WTC11 (cell line): ENCODE measurements at regions not wholly inside any gene's neighbourhood (a gene's known extent, or its start where the extent isn't known, plus 50 kb on each side); places are given as distances from the start of the nearest gene placed in this dataset.

ENCODE experiments used
- ATAC-seq: fragments of 200-7000 bp; cut with Tn5 transposase; 2 replicates; pipeline ENCODE4 v1.10.0; 2021; ENCODE audit warnings: mild to moderate bottlenecking, moderate library complexity
- CTCF ChIA-PET: fragments of 300-600 bp; sonication (Branson Sonifier 250); formaldehyde crosslinking; loops from one replicate; lab custom pipeline; 2021; ENCODE audit warnings: antibody characterized with exemption; lab: Charles Lee
- POLR2A ChIA-PET: fragments of 350-600 bp; sonication (Branson Sonifier 250); formaldehyde crosslinking; loops from one replicate; lab custom pipeline; 2021; ENCODE audit warnings: antibody characterized with exemption; lab: Charles Lee
- DNase-seq: peaks from one replicate; pipeline ENCODE4 v3.0.0; 2021; ENCODE audit warnings: low spot score
- H3K27ac Mint-ChIP-seq: 2 replicates; pipeline ENCODE4 v1.8.0; 2021; ENCODE audit warnings: mixed read lengths
- H3K27me3 Mint-ChIP-seq: 2 replicates; pipeline ENCODE4 v1.8.0; 2021; ENCODE audit warnings: low read depth, mild to moderate bottlenecking, moderate library complexity, mixed read lengths
- H3K36me3 Mint-ChIP-seq: 2 replicates; pipeline ENCODE4 v1.8.0; 2021; ENCODE audit warnings: mixed read lengths
- H3K4me1 Mint-ChIP-seq: 2 replicates; pipeline ENCODE4 v1.8.0; 2022; ENCODE audit warnings: mixed read lengths
- H3K4me3 Mint-ChIP-seq: 2 replicates; pipeline ENCODE4 v1.8.0; 2021; ENCODE audit warnings: mild to moderate bottlenecking, moderate library complexity, mixed read lengths
- H3K9me3 Mint-ChIP-seq: 2 replicates; pipeline ENCODE4 v1.8.0; 2021; ENCODE audit warnings: mixed read lengths
- ARID4B ChIP-seq: sonication (generic); formaldehyde crosslinking; IDR thresholded peaks from 2 replicates; pipeline ENCODE4 v1.8.0; 2023; ENCODE audit warnings: missing genetic modification reagents, mild to moderate bottlenecking, borderline replicate concordance
- ERG ChIP-seq: fragments of 250-450 bp; sonication (Bioruptor Pico); IDR thresholded peaks from 2 replicates; pipeline ENCODE4 v1.8.0; 2021; ENCODE audit warnings: mild to moderate bottlenecking
- IRF2 ChIP-seq: sonication (generic); formaldehyde crosslinking; IDR thresholded peaks from 2 replicates; pipeline ENCODE4 v1.8.0; 2022; ENCODE audit warnings: low read depth, missing genetic modification reagents, borderline replicate concordance
- KAT7 ChIP-seq: sonication (generic); formaldehyde crosslinking; IDR thresholded peaks from 2 replicates; pipeline ENCODE4 v1.8.1; 2023; ENCODE audit warnings: missing genetic modification reagents, mild to moderate bottlenecking, borderline replicate concordance
- MYBL2 ChIP-seq: sonication (generic); formaldehyde crosslinking; IDR thresholded peaks from 2 replicates; pipeline ENCODE4 v1.8.1; 2023; ENCODE audit warnings: mild to moderate bottlenecking, moderate library complexity, missing genetic modification reagents
- NR3C1 ChIP-seq: sonication (generic); formaldehyde crosslinking; conservative IDR thresholded peaks from 2 replicates; pipeline ENCODE4 v1.8.1; 2023; ENCODE audit warnings: low read depth, mild to moderate bottlenecking, missing genetic modification reagents
- SMAD3 ChIP-seq: sonication (generic); formaldehyde crosslinking; IDR thresholded peaks from 2 replicates; pipeline ENCODE4 v1.8.0; 2022; ENCODE audit warnings: missing genetic modification reagents, mild to moderate bottlenecking, borderline replicate concordance
- TEAD4 ChIP-seq: sonication (generic); formaldehyde crosslinking; IDR thresholded peaks from 2 replicates; pipeline ENCODE4 v1.8.0; 2022; ENCODE audit warnings: mild to moderate bottlenecking, missing genetic modification reagents
- ZMAT4 ChIP-seq: fragments of 250-450 bp; sonication (Bioruptor Pico); IDR thresholded peaks from 2 replicates; pipeline ENCODE4 v1.9.0; 2021; ENCODE audit warnings: mild to moderate bottlenecking
- ZNF396 ChIP-seq: fragments of 250-450 bp; sonication (Bioruptor Pico); IDR thresholded peaks from 2 replicates; pipeline ENCODE4 v1.8.0; 2021; ENCODE audit warnings: mild to moderate bottlenecking, moderate library complexity, borderline replicate concordance
- ZNF532 ChIP-seq: fragments of 250-450 bp; sonication (Bioruptor Pico); IDR thresholded peaks from 2 replicates; pipeline ENCODE4 v1.9.0; 2021; ENCODE audit warnings: mild to moderate bottlenecking, borderline replicate concordance
- TF ChIP-seq, protein P1 (sequence below): sonication (generic); formaldehyde crosslinking; IDR thresholded peaks from 2 replicates; pipeline ENCODE4 v1.8.1; 2022; ENCODE audit warnings: missing genetic modification reagents, borderline replicate concordance
- TF ChIP-seq, protein P2 (sequence below): fragments of 250-450 bp; sonication (Bioruptor Pico); IDR thresholded peaks from 2 replicates; pipeline ENCODE4 v1.9.0; 2021; ENCODE audit warnings: moderate library complexity, mild to moderate bottlenecking, inconsistent platforms, borderline replicate concordance

GRCh38 chr4:31290836-31291235, 570.7 kb downstream of the PCDH7 start:
- POLR2A ChIA-PET = no interaction called here
- Mint-ChIP-seq H3K27me3 (peaks cover 58% of the 10 kb centered on the region), H3K9me3 (peaks cover 11% of the 10 kb centered on the region), H3K4me3 (peak overlapping the region; percentile 32)
- ATAC-seq = peak; percentile 82
- TF ChIP-seq IRF2 (CRISPR knock-in tag) = no peak
- no peak for TF ChIP-seq ZNF532 (CRISPR knock-in tag)
- TF ChIP-seq, protein P1, sequence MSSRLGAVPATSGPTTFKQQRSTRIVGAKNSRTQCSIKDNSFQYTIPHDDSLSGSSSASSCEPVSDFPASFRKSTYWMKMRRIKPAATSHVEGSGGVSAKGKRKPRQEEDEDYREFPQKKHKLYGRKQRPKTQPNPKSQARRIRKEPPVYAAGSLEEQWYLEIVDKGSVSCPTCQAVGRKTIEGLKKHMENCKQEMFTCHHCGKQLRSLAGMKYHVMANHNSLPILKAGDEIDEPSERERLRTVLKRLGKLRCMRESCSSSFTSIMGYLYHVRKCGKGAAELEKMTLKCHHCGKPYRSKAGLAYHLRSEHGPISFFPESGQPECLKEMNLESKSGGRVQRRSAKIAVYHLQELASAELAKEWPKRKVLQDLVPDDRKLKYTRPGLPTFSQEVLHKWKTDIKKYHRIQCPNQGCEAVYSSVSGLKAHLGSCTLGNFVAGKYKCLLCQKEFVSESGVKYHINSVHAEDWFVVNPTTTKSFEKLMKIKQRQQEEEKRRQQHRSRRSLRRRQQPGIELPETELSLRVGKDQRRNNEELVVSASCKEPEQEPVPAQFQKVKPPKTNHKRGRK (CRISPR knock-in tag) = no peak
- no peak for TF ChIP-seq ZNF396 (CRISPR knock-in tag)
- TF ChIP-seq TEAD4 (CRISPR knock-in tag) = no peak
- no peak for TF ChIP-seq MYBL2 (CRISPR knock-in tag)
- no peak for TF ChIP-seq NR3C1 (CRISPR knock-in tag)
- no peak for TF ChIP-seq ZMAT4 (CRISPR knock-in tag)
- TF ChIP-seq, protein P2, sequence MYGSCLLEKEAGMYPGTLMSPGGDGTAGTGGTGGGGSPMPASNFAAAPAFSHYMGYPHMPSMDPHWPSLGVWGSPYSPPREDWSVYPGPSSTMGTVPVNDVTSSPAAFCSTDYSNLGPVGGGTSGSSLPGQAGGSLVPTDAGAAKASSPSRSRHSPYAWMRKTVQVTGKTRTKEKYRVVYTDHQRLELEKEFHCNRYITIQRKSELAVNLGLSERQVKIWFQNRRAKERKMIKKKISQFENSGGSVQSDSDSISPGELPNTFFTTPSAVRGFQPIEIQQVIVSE (CRISPR knock-in tag) = no peak
- no peak for TF ChIP-seq ERG
- TF ChIP-seq KAT7 (CRISPR knock-in tag) = no peak
- no peak for TF ChIP-seq SMAD3
- TF ChIP-seq ARID4B = no peak
- TF ChIP-seq, all 79 proteins: peak for 0
- Mint-ChIP-seq H3K4me1 (peaks cover 28% of the 10 kb centered on the region), H3K36me3 (peaks cover 13% of the 10 kb centered on the region), H3K27ac (peak overlapping the region; percentile 91)
- peak; percentile 31 for DNase-seq
- CTCF ChIA-PET = no interaction called here
